ENCODE measurements at regions not wholly inside any gene's neighbourhood (a gene's known extent, or its start where the extent isn't known, plus 50 kb on each side); places are given as distances from the start of the nearest gene placed in this dataset.

DNA sequence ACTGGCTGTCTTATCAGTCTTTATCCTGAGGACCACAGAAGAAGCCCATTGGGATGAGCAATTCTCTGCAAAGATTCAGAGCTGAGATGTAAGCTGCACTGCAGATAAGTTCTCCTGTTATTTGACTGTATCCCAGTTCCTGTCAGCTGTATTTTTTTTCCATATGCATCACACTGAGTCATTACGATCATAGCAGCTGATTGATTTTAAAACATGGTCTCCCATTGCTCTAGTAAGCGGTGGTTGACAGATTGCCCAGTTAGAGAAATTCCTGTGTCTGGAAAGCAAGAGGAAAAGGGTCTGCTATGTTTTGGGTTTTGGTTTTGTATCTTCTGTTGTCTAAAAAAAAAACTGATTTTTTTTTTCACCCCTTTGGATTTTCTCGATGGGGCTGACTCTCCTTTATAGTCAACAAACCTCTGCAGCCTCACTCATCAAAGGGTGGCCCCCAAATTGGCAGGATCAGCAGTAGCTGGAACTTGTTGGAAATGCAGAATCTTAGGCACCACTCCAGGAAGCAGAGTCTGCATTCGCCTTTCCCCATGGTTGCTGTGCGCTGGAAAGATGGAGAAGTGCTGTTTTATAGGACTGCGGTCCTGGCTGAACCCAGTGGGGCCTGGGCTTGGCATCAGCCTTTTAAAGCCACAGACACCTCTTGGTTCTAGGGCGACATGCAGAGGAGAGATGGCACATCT, 220.1 kb upstream of the MPHOSPH6 start (continued):
- TF ChIP-seq, protein P1, sequence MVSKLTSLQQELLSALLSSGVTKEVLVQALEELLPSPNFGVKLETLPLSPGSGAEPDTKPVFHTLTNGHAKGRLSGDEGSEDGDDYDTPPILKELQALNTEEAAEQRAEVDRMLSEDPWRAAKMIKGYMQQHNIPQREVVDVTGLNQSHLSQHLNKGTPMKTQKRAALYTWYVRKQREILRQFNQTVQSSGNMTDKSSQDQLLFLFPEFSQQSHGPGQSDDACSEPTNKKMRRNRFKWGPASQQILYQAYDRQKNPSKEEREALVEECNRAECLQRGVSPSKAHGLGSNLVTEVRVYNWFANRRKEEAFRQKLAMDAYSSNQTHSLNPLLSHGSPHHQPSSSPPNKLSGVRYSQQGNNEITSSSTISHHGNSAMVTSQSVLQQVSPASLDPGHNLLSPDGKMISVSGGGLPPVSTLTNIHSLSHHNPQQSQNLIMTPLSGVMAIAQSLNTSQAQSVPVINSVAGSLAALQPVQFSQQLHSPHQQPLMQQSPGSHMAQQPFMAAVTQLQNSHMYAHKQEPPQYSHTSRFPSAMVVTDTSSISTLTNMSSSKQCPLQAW (CRISPR knock-in tag; IDR thresholded peaks at IDR 0.05): no peak
- TF ChIP-seq, protein P2, sequence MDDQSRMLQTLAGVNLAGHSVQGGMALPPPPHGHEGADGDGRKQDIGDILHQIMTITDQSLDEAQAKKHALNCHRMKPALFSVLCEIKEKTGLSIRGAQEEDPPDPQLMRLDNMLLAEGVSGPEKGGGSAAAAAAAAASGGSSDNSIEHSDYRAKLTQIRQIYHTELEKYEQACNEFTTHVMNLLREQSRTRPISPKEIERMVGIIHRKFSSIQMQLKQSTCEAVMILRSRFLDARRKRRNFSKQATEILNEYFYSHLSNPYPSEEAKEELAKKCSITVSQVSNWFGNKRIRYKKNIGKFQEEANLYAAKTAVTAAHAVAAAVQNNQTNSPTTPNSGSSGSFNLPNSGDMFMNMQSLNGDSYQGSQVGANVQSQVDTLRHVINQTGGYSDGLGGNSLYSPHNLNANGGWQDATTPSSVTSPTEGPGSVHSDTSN (CRISPR knock-in tag; IDR thresholded peaks at IDR 0.05; ENCODE audit: borderline replicate concordance): no peak
- TF ChIP-seq HDAC6 (IDR thresholded peaks at IDR 0.05; ENCODE audit: low read depth, low read length) (no peak), NFYB (CRISPR knock-in tag; IDR thresholded peaks at IDR 0.05) (no peak), ZEB1 (IDR thresholded peaks at IDR 0.05; ENCODE audit: insufficient replicate concordance, low read depth) (no peak)
- TF ChIP-seq, protein P3, sequence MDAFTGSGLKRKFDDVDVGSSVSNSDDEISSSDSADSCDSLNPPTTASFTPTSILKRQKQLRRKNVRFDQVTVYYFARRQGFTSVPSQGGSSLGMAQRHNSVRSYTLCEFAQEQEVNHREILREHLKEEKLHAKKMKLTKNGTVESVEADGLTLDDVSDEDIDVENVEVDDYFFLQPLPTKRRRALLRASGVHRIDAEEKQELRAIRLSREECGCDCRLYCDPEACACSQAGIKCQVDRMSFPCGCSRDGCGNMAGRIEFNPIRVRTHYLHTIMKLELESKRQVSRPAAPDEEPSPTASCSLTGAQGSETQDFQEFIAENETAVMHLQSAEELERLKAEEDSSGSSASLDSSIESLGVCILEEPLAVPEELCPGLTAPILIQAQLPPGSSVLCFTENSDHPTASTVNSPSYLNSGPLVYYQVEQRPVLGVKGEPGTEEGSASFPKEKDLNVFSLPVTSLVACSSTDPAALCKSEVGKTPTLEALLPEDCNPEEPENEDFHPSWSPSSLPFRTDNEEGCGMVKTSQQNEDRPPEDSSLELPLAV (CRISPR knock-in tag; conservative IDR thresholded peaks at IDR 0.05; ENCODE audit: low read depth): no peak

DNA sequence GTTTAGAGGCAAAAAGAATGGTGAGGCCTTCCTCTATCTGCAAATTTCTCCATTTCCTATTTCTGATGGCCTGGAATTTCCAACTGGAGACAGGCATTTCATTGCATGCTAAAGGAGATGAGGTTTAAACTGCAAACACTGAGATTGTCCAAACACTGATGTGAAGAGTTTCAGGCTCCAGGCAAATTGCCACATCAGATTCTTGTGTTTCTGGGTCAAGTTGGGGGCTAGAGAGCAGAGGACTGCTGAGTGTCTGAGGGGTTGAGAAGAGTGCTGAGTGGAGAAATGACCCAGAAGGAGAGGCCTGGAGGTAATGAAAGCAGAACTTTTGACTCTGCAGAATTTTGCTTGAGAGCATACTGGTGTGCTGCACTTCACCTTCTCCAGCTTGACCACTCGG, 216.7 kb upstream of the MPHOSPH6 start:
- no peaks in the 10 kb centered on the region for H3K79me2 ChIP-seq (ENCODE audit: insufficient read depth, low read length)
- no peaks in the 10 kb centered on the region for H3K9me3 ChIP-seq (ENCODE audit: low read length)
- CTCF ChIA-PET (ENCODE audit: low intra/inter-chr PET ratio, low total read pairs): no interaction called here
- H3K4me1 ChIP-seq (ENCODE audit: insufficient read depth, low read length): no peaks in the 10 kb centered on the region
- FAIRE-seq: no peak
- H3K4me2 ChIP-seq (ENCODE audit: low read depth, low read length): no peak overlapping the region
- WGBS (ENCODE audit: low lambda C conversion rate): 0% methylated on average over 1 of the region's 1 CpG
- BruUV-seq (replicated peaks): no TSS peak
- POLR2A ChIA-PET: no interaction called here
- H3K36me3 ChIP-seq (replicated peaks in 1 of 2; ENCODE audit: control insufficient read depth in 1 of 2, insufficient read depth in 2 of 2, low read length in 2 of 2): no peaks in the 10 kb centered on the region
- ATAC-seq: no peak
- no peaks in the 10 kb centered on the region for H4K20me1 ChIP-seq (ENCODE audit: insufficient read depth, low read length)
- H3K27me3 ChIP-seq (ENCODE audit: control insufficient read depth in 1 of 2, insufficient read depth in 2 of 2, low read length in 2 of 2): peaks cover 0 to 11% of the 10 kb centered on the region in 2 experiments; a peak in 3 of 5 replicates
- no peak overlapping the region for H2AFZ ChIP-seq (ENCODE audit: low read length)
- H3K27ac ChIP-seq (ENCODE audit: extremely low read length, insufficient read depth, low read length): no peak overlapping the region
- in situ Hi-C loops (cut with HindIII; ENCODE audit: extremely low pct_ligation_motif_present, low pct_unique_long_range_greater_than_20kb): no loop called here
- DNase-seq (ENCODE audit: low spot score): no peak
- H3K9ac ChIP-seq (ENCODE audit: insufficient read depth, low read depth, low read length): no peak overlapping the region
- no peak overlapping the region for H3K4me3 ChIP-seq (replicated peaks in 1 of 3; ENCODE audit: insufficient read depth in 1 of 3, low read depth in 2 of 3, low read length in 3 of 3)
- intact Hi-C loops (cut with micrococcal nuclease; ENCODE audit: unreplicated experiment): no loop called here
- TF ChIP-seq, protein P4, sequence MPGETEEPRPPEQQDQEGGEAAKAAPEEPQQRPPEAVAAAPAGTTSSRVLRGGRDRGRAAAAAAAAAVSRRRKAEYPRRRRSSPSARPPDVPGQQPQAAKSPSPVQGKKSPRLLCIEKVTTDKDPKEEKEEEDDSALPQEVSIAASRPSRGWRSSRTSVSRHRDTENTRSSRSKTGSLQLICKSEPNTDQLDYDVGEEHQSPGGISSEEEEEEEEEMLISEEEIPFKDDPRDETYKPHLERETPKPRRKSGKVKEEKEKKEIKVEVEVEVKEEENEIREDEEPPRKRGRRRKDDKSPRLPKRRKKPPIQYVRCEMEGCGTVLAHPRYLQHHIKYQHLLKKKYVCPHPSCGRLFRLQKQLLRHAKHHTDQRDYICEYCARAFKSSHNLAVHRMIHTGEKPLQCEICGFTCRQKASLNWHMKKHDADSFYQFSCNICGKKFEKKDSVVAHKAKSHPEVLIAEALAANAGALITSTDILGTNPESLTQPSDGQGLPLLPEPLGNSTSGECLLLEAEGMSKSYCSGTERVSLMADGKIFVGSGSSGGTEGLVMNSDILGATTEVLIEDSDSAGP (CRISPR knock-in tag; IDR thresholded peaks at IDR 0.05; ENCODE audit: borderline replicate concordance): no peak
- TF ChIP-seq KDM3A (CRISPR knock-in tag; IDR thresholded peaks at IDR 0.05; ENCODE audit: low read depth) (no peak), CBFB (CRISPR knock-in tag; IDR thresholded peaks at IDR 0.05) (no peak), MBNL3 (CRISPR knock-in tag; conservative IDR thresholded peaks at IDR 0.05) (no peak), ZKSCAN1 (IDR thresholded peaks at IDR 0.05; ENCODE audit: low read length) (no peak), MIER3 (CRISPR knock-in tag; IDR thresholded peaks at IDR 0.05; ENCODE audit: borderline replicate concordance) (no peak), EED (CRISPR knock-in tag; IDR thresholded peaks at IDR 0.05) (no peak)
- TF ChIP-seq, protein P5, sequence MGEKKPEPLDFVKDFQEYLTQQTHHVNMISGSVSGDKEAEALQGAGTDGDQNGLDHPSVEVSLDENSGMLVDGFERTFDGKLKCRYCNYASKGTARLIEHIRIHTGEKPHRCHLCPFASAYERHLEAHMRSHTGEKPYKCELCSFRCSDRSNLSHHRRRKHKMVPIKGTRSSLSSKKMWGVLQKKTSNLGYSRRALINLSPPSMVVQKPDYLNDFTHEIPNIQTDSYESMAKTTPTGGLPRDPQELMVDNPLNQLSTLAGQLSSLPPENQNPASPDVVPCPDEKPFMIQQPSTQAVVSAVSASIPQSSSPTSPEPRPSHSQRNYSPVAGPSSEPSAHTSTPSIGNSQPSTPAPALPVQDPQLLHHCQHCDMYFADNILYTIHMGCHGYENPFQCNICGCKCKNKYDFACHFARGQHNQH (CRISPR knock-in tag; IDR thresholded peaks at IDR 0.05): no peak
- TF ChIP-seq, protein P6, sequence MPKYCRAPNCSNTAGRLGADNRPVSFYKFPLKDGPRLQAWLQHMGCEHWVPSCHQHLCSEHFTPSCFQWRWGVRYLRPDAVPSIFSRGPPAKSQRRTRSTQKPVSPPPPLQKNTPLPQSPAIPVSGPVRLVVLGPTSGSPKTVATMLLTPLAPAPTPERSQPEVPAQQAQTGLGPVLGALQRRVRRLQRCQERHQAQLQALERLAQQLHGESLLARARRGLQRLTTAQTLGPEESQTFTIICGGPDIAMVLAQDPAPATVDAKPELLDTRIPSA (CRISPR knock-in tag; IDR thresholded peaks at IDR 0.05; ENCODE audit: borderline replicate concordance): no peak
